ENCODE measurements at regions not wholly inside any gene's neighbourhood (a gene's known extent, or its start where the extent isn't known, plus 50 kb on each side); places are given as distances from the start of the nearest gene placed in this dataset.
"Not testable (repeated sequence)": the region's sequence is repeated elsewhere in the genome, so short reads cannot be mapped to it uniquely, and the experiment has no call there.

DNA sequence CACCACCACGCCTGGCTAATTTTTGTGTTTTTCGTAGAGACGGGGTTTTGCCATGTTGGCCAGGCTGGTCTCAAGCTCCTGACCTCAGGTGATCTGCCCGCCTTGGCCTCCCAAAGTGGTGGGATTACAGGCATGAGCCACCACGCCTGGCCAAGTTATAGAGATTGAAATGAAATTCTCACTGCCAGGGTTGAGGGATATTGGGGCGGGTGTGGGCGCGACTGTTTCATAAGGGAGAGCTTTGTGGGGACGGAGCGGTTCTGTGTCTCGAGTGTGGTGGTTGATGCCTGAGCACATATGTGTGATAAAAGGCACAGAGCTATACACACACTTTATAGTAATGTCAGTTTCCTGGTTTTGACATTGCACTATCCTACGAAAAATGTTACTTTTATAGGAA, 361.0 kb upstream of the HS6ST1 start:
- TF ChIP-seq, protein P1, sequence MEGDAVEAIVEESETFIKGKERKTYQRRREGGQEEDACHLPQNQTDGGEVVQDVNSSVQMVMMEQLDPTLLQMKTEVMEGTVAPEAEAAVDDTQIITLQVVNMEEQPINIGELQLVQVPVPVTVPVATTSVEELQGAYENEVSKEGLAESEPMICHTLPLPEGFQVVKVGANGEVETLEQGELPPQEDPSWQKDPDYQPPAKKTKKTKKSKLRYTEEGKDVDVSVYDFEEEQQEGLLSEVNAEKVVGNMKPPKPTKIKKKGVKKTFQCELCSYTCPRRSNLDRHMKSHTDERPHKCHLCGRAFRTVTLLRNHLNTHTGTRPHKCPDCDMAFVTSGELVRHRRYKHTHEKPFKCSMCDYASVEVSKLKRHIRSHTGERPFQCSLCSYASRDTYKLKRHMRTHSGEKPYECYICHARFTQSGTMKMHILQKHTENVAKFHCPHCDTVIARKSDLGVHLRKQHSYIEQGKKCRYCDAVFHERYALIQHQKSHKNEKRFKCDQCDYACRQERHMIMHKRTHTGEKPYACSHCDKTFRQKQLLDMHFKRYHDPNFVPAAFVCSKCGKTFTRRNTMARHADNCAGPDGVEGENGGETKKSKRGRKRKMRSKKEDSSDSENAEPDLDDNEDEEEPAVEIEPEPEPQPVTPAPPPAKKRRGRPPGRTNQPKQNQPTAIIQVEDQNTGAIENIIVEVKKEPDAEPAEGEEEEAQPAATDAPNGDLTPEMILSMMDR (optimal IDR thresholded peaks at IDR 0.05 in 1 of 3, IDR thresholded peaks at IDR 0.05 in 1 of 3, conservative IDR thresholded peaks at IDR 0.05 in 1 of 3; ENCODE audit: extremely low read depth in 1 of 3, insufficient read depth in 2 of 3, low read length in 3 of 3), result not testable (repeated sequence)
- not testable (repeated sequence) for TF ChIP-seq EZH2 (IDR thresholded peaks at IDR 0.05; ENCODE audit: low read length)
